DND-41 (cell line): ENCODE measurements at regions not wholly inside any gene's neighbourhood (a gene's known extent, or its start where the extent isn't known, plus 50 kb on each side); places are given as distances from the start of the nearest gene placed in this dataset.

Experiments
- ATAC-seq: fragments of 200-7000 bp; cut with Tn5 transposase; 3 replicates; pipeline ENCODE4 v1.9.1; 2021; ENCODE audit warnings: low read depth; ENCODE audit not compliant: insufficient read depth
- DNase-seq: peaks from one replicate; pipeline ENCODE4 v3.0.0-alpha.2; 2020
- H2AFZ ChIP-seq: 2 replicates; pipeline ENCODE4 v1.6.0; 2012; ENCODE audit warnings: low read depth, low read length
- H3K27ac ChIP-seq: 2 replicates; pipeline ENCODE4 v1.5.1; 2012; ENCODE audit warnings: low read length, inconsistent platforms
- H3K27me3 ChIP-seq: fragments of 200-600 bp; sonication (generic); 2 replicates; pipeline ENCODE4 v1.6.0; 2012; ENCODE audit warnings: low read length, mild to moderate bottlenecking, inconsistent platforms; ENCODE audit not compliant: insufficient read depth, poor library complexity
- H3K36me3 ChIP-seq: 2 replicates; pipeline ENCODE4 v1.5.1; 2012; ENCODE audit warnings: low read length, inconsistent platforms; ENCODE audit not compliant: insufficient read depth
- H3K4me1 ChIP-seq: 2 replicates; pipeline ENCODE4 v1.5.1; 2012; ENCODE audit warnings: mild to moderate bottlenecking, low read length; ENCODE audit not compliant: insufficient read depth
- H3K4me2 ChIP-seq: 2 replicates; pipeline ENCODE4 v1.6.0; 2012; ENCODE audit warnings: mild to moderate bottlenecking, moderate library complexity, low read length, inconsistent platforms; ENCODE audit not compliant: insufficient read depth
- H3K4me3 ChIP-seq, 2 experiments: fragments of 200-600 bp in 1 of 2; shearing (Covaris generic) in 1 of 2; 2 replicates each; pipeline ENCODE4 v1.5.1; 2012 to 2016; ENCODE audit warnings: inconsistent platforms in 2 of 2, low read length in 2 of 2, mild to moderate bottlenecking in 2 of 2, low read depth in 1 of 2, moderate library complexity in 1 of 2
- H3K79me2 ChIP-seq: 2 replicates; pipeline ENCODE4 v1.6.0; 2012; ENCODE audit warnings: low read length, inconsistent platforms; ENCODE audit not compliant: insufficient read depth
- H3K9ac ChIP-seq: 2 replicates; pipeline ENCODE4 v1.6.0; 2012; ENCODE audit warnings: low read depth, mild to moderate bottlenecking, inconsistent platforms, low read length, moderate library complexity
- H3K9me3 ChIP-seq: 2 replicates; pipeline ENCODE4 v1.5.1; 2012; ENCODE audit warnings: low read length, moderate library complexity, mild to moderate bottlenecking, inconsistent platforms; ENCODE audit not compliant: insufficient read depth, severe bottlenecking
- H4K20me1 ChIP-seq: 2 replicates; pipeline ENCODE4 v1.6.0; 2012; ENCODE audit warnings: low read length; ENCODE audit not compliant: insufficient read depth
- CTCF ChIP-seq: IDR thresholded peaks from 2 replicates; pipeline ENCODE4 v1.5.1; 2012; ENCODE audit warnings: borderline replicate concordance, low read length, moderate library complexity, mild to moderate bottlenecking; ENCODE audit not compliant: poor library complexity, severe bottlenecking; ENCODE audit errors: extremely low read depth
- EZH2 ChIP-seq: IDR thresholded peaks from 3 replicates; pipeline ENCODE4 v1.6.1; 2012; ENCODE audit warnings: borderline replicate concordance, low read depth, mild to moderate bottlenecking, moderate library complexity, low read length, inconsistent platforms; ENCODE audit not compliant: severe bottlenecking

GRCh38 chr20:58007947-58008346 is 220.5 kb downstream of the ANKRD60 start:
- H4K20me1 ChIP-seq: 0 out of 2 replicates have a peak, but pooled peaks cover 8% of the 10 kb centered on the region
- no peak overlapping the region for H3K4me2 ChIP-seq
- no peak overlapping the region for H3K27ac ChIP-seq
- H2AFZ ChIP-seq: no peak overlapping the region
- peaks cover 9% of the 10 kb centered on the region for H3K27me3 ChIP-seq
- H3K9ac ChIP-seq: no peak overlapping the region
- no peaks in the 10 kb centered on the region for H3K4me1 ChIP-seq
- H3K36me3 ChIP-seq: no peaks in the 10 kb centered on the region
- DNase-seq (no peak), ATAC-seq (no peak)
- TF ChIP-seq CTCF: no peak
- no peak for TF ChIP-seq EZH2
- H3K79me2 ChIP-seq: no peaks in the 10 kb centered on the region
- H3K9me3 ChIP-seq: no peaks in the 10 kb centered on the region
- no peak overlapping the region for H3K4me3 ChIP-seq

GRCh38 chr20:58006346-58007316 is 221.8 kb downstream of the ANKRD60 start:
- Histone ChIP-seq H3K27me3 (peaks cover 9% of the 10 kb centered on the region), H3K79me2 (no peaks in the 10 kb centered on the region), H3K4me1 (no peaks in the 10 kb centered on the region), H3K4me3 (no peak overlapping the region), H4K20me1 (0 out of 2 replicates have a peak, but pooled peaks cover 8% of the 10 kb centered on the region), H3K4me2 (no peak overlapping the region), H3K36me3 (no peaks in the 10 kb centered on the region), H2AFZ (no peak overlapping the region), H3K27ac (no peak overlapping the region), H3K9ac (no peak overlapping the region), H3K9me3 (no peaks in the 10 kb centered on the region)
- ATAC-seq (no peak), DNase-seq (no peak)
- no peak for TF ChIP-seq EZH2
- no peak for TF ChIP-seq CTCF

GRCh38 chr20:58005581-58006345 is 222.7 kb downstream of the ANKRD60 start:
- no peak overlapping the region for H3K4me3 ChIP-seq
- no peak overlapping the region for H2AFZ ChIP-seq
- ATAC-seq (no peak), DNase-seq (no peak)
- H3K36me3 ChIP-seq: no peaks in the 10 kb centered on the region
- H3K9me3 ChIP-seq: no peaks in the 10 kb centered on the region
- H4K20me1 ChIP-seq: 0 out of 2 replicates have a peak, but pooled peaks cover 5% of the 10 kb centered on the region
- H3K27me3 ChIP-seq: peaks cover 9% of the 10 kb centered on the region
- H3K27ac ChIP-seq: no peak overlapping the region
- H3K4me2 ChIP-seq: no peak overlapping the region
- no peak overlapping the region for H3K9ac ChIP-seq
- TF ChIP-seq EZH2 (no peak), CTCF (no peak)
- no peaks in the 10 kb centered on the region for H3K79me2 ChIP-seq
- no peaks in the 10 kb centered on the region for H3K4me1 ChIP-seq
